Kidney epithelial cell (primary cell): ENCODE measurements at regions not wholly inside any gene's neighbourhood (a gene's known extent, or its start where the extent isn't known, plus 50 kb on each side); places are given as distances from the start of the nearest gene placed in this dataset.

ENCODE experiments used
- DNase-seq: peaks from one replicate; pipeline ENCODE4 v3.0.0-alpha.2; 2010; ENCODE audit warnings: low read depth
- H3K27me3 ChIP-seq: 2 replicates; pipeline ENCODE4 v1.6.0; 2011; ENCODE audit warnings: low read length; ENCODE audit not compliant: control insufficient read depth, insufficient read depth
- H3K36me3 ChIP-seq: 2 replicates; pipeline ENCODE4 v1.5.1; 2011; ENCODE audit warnings: low read length; ENCODE audit not compliant: control insufficient read depth, insufficient read depth
- H3K4me3 ChIP-seq: 2 replicates; pipeline ENCODE4 v1.5.1; 2011; ENCODE audit warnings: low read depth, mild to moderate bottlenecking, control low read depth, low read length
- CTCF ChIP-seq: IDR thresholded peaks from 2 replicates; pipeline ENCODE4 v1.5.1; 2011; ENCODE audit warnings: mild to moderate bottlenecking, moderate library complexity, low read length, control low read depth, inconsistent platforms; ENCODE audit not compliant: insufficient read depth, poor library complexity, severe bottlenecking

GRCh38 chr13:90826688-90827087 lies 520.8 kb upstream of the MIR17HG start:
- Histone ChIP-seq H3K4me3 (no peak overlapping the region), H3K27me3 (no peaks in the 10 kb centered on the region), H3K36me3 (no peaks in the 10 kb centered on the region)
- no peak for TF ChIP-seq CTCF
- DNase-seq, result no peak

DNA sequence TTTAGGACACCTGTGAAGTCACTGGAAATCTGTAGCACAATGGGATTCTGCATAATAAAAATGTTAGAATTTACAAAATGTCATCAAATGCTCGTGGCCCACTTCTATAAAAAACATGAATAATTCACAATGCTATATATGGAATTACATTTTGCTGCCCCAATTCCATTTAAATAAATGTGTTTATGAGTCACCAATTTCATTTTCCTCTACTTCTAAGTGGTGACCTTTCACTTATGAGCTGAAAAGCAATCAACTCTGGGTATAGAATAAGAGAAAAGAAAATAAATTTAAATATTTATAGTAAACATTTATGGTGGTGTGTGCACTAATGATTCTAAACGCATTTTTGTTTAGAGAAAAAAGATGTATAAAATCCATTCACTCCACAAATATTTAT lies 516.7 kb upstream of the MIR17HG start:
- Histone ChIP-seq H3K4me3 (no peak overlapping the region), H3K36me3 (no peaks in the 10 kb centered on the region), H3K27me3 (no peaks in the 10 kb centered on the region)
- TF ChIP-seq CTCF, result no peak
- DNase-seq, result no peak

- H3K27me3 ChIP-seq, result no peaks in the 10 kb centered on the region
- no peak for TF ChIP-seq CTCF
Measured at GRCh38 chr13:90833951-90834350, 513.5 kb upstream of the MIR17HG start.

DNA sequence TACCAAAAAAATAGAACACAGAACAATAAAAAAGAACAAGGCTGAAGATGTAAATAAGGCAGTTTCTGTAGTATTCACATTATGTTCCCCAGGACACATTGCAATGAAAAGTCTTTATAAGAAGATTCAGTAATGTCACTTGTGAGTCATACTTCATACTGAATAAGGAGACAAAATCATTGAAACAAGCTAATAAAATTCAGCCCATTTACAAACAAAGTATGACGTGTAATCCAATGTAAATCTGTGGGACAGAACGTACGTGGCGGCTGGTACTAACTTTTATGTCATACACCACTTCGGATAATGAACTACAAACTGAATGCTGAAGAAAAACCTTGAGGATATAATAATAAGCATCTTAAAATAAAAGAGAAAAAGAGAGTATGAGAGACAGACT lies 512.8 kb upstream of the MIR17HG start:
- TF ChIP-seq CTCF, result no peak
- DNase-seq, result no peak
- Histone ChIP-seq H3K27me3 (no peaks in the 10 kb centered on the region), H3K36me3 (no peaks in the 10 kb centered on the region), H3K4me3 (no peak overlapping the region)

More at GRCh38 chr13:90833951-90834350, 513.5 kb upstream of the MIR17HG start:
- Histone ChIP-seq H3K36me3 (no peaks in the 10 kb centered on the region), H3K4me3 (no peak overlapping the region)
- DNase-seq, result no peak

DNA sequence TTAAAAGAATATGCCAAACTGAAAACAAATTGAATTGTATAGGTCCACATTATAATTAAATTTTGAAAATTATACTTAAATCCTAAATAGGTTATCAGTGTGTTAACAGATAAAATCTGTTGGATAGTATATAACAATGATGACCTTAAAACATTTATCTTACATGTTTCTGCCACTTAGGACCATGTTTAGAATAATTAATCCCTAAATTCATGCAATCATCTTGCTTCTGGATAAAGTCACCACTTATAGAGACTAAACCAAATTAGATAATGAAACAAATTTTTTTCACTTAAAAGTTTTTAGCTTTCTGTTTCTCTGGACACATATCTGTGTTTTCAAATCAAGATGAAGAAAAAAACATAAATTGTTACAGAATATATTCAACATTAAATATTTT lies 511.7 kb upstream of the MIR17HG start:
- no peak overlapping the region for H3K4me3 ChIP-seq
- no peaks in the 10 kb centered on the region for H3K36me3 ChIP-seq
- no peak for TF ChIP-seq CTCF
- DNase-seq, result no peak
- no peaks in the 10 kb centered on the region for H3K27me3 ChIP-seq

DNA sequence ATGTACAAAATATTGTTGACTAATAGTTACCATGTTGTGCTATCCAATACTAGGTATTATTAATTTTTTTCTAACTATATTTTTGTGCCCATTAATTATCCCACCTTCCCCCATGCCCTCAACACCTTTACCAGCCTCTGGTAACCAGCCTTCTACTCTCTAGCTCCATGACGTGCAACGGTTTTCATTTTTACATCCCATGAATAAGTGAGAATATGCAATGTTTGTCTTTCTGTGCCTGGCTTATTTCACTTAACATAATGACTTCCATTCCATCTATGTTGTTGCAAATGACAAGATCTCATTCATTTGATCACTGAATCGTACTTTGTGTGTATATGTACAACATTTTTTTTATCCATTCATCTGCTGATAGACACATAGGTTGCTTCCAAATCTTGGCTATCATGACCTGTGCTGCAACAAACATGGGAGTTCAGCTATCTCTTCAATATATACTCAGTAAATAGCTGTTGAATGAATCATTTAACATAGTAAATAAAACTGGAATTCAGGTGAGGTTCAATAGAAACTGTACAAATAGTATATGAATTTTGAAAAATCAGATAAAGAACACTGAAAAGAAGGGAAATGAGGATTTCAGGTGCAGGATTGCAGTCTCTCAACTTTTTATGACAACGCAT lies 509.0 kb upstream of the MIR17HG start:
- no peak for DNase-seq
- H3K36me3 ChIP-seq, result no peaks in the 10 kb centered on the region
- H3K27me3 ChIP-seq, result no peaks in the 10 kb centered on the region
- TF ChIP-seq CTCF, result no peak
- no peak overlapping the region for H3K4me3 ChIP-seq
